GM20000 (cell line): ENCODE measurements at regions not wholly inside any gene's neighbourhood (a gene's known extent, or its start where the extent isn't known, plus 50 kb on each side); places are given as distances from the start of the nearest gene placed in this dataset.
"Not testable (repeated sequence)": the region's sequence is repeated elsewhere in the genome, so short reads cannot be mapped to it uniquely, and the experiment has no call there.

Source experiments
- DNase-seq: peaks from one replicate; pipeline ENCODE4 v3.0.0; 2012; ENCODE audit warnings: low spot score
- TF ChIP-seq, protein P1 (sequence below): IDR thresholded peaks from 2 replicates; pipeline ENCODE4 v1.5.1; 2012; ENCODE audit warnings: mild to moderate bottlenecking, control low read depth; ENCODE audit errors: extremely low read depth, missing control alignments

DNA sequence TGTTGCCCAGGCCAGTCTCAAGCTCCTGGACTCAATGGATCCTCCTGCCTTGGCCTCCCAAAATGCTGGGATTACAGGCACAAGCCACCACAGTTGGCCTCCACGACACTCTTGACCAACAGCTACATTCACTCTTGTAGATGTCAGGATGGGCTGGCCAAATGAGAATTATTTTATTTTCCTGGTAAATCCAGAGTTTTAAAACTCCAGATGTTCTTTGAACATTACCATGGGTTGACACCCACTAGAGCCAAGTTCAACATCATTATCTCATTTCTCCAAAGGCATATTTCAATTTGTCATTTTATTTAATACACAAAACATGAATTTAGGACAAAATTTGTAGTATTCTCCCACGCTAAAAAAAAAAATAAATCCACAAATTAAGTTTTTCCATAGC is 56.5 kb upstream of the FOXN3 start:
- TF ChIP-seq, protein P1, sequence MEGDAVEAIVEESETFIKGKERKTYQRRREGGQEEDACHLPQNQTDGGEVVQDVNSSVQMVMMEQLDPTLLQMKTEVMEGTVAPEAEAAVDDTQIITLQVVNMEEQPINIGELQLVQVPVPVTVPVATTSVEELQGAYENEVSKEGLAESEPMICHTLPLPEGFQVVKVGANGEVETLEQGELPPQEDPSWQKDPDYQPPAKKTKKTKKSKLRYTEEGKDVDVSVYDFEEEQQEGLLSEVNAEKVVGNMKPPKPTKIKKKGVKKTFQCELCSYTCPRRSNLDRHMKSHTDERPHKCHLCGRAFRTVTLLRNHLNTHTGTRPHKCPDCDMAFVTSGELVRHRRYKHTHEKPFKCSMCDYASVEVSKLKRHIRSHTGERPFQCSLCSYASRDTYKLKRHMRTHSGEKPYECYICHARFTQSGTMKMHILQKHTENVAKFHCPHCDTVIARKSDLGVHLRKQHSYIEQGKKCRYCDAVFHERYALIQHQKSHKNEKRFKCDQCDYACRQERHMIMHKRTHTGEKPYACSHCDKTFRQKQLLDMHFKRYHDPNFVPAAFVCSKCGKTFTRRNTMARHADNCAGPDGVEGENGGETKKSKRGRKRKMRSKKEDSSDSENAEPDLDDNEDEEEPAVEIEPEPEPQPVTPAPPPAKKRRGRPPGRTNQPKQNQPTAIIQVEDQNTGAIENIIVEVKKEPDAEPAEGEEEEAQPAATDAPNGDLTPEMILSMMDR = no peak
- no peak for DNase-seq

DNA sequence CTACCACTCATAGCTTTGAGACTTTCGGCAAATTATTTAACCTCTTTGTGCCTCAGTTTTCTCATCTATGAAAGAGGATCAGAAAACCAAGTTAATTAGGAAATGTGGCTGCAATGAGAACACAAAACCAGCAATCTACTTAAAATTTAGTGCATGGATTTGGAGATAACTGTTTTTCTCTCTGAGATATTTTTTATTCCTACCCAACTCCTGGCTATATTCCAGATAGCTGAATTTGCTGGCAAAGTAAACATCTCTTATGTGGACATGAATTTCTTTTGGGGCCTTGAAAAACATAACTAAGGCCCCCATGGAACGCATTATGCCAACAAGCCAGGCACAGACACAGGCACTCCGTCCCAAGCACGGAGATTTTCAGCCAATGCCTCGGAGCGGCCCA is 53.4 kb upstream of the FOXN3 start:
- TF ChIP-seq, protein P1 = no peak
- no peak for DNase-seq

DNA sequence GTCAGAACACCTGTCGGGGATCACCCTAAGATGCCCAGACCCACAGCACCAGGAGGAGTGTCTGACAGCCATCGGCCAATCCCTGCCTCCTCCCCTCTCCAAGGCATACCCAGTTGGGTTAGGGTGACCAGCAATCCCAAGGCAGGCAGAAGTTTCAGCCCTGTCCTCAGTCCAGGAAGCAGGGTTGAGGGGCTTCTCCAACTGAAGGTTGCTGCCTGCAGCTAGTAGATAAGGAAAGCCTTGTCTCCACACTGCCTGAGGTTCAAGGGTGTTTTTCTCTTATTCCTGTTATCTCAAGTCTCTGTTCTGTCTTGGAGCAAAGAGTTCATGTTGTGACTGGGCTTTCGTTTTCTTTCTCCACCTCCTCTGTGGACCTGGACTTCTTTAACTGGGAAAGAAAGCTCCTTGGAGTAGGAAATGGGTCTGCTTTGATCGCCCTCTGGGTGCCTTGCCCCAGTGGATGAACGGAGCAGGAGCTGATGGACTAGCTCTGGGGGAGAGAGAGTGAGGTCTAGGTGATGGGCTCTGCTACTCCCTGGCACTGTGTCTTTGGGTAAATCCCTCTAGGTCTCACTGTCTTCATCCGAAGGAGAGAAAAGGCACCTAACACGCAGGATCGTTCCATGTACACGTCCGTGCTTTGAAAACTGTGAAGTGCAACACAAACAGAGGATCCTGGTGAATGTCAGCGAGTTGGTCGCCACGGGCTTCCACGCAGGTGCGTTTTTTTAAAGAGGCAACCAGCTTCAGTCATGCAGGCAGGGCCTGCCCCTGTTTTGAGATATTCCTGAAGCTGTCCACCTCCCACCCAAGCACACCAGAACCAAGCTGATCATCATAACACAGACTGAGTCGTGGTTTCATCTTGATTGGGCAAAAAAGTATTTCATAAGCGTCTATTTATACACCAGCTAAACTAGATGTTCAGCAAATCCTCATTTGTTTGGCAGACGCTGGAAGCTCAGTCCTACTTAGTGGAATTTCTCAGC is 52.5 kb upstream of the FOXN3 start:
- DNase-seq = no peak
- TF ChIP-seq, protein P1 = no peak

DNA sequence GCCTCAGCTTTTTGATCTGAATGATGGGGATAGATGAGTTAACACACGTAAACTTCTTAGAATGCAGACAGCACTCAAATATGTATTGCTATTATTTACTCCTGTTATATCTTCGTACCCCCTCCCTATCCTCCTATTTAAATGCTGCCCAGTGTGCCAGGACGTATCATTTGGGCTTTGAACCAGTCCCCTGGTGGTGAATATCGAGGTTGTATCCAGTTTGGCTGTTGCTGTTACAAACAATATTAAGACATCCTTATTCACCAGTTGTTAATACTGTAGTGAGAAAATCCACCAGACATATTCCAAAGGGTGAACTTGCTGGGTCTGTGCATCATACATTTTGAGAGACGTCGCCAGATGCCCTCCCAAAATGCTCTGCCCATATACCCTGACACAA is 51.5 kb upstream of the FOXN3 start:
- TF ChIP-seq, protein P1 = no peak
- DNase-seq = no peak

DNA sequence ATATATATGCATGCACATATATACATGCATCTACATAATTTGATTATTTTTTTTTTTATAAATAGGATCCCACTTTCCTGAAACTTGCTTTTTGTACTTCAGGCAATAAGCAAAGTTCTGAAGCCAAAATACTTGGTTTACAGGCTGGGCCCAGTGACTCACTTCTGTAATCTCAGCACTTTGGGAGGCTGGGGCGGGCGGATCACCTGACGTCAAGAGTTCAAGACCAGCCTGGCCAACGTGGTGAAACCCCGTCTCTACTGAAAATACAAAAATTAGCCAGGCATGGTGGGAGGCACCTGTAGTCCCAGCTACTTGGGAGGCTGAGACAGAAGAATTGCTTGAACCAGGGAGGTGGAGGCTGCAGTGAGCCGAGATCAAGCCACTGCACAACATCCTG is 51.0 kb upstream of the FOXN3 start:
- not testable (repeated sequence) for DNase-seq

DNA sequence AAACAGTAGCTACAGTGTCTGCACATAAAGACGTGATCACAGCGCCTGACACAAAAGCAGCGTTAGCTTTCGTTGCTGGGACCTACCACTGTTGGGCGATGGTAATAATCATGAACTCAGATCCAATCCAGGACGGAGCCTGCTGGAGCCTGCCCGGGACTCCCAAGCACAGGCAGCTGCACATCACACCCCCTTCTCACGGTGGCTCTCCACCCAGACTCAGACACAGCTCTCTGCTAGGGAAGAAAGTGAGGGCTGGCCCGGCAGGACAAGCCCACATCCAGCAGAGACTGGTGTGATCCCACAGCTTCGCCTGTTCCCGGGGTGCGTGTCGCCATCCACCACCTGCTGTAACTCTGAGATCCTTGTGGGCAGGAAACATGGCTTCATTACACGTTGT is 49.9 kb upstream of the FOXN3 start:
- no peak for DNase-seq

More for the DNA sequence above, 49.9 kb upstream of the FOXN3 start:
- TF ChIP-seq, protein P1 = no peak
